ENCODE measurements at regions not wholly inside any gene's neighbourhood (a gene's known extent, or its start where the extent isn't known, plus 50 kb on each side); places are given as distances from the start of the nearest gene placed in this dataset.

DNA sequence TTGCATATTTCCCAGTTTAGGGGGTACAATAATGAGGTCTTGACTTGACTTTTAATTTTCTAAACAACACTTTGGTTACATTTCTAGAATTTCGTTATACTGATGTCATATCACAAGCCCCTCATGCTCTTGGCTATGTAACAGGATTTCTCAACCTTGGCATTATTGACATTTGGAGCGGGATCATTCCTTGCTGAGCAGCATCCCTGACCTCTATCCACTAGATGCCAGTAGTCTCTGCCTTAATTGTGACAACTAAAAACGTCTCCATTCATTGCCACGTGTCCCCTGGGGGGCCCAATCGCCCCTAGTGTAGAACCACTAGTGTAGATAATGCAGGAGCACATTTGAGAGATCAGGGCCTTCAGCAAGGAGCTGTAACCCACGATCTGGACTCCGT is 234.2 kb upstream of the MID1 start:
- Histone ChIP-seq H3K27ac (no peak overlapping the region), H3K9me3 (no peaks in the 10 kb centered on the region), H3K36me3 (no peaks in the 10 kb centered on the region), H3K27me3 (replicated peaks; ENCODE audit: insufficient read depth) (no peaks in the 10 kb centered on the region), H3K4me3 (no peak overlapping the region), H3K4me1 (ENCODE audit: control insufficient read depth in 1 of 2, low read depth in 2 of 2) (peaks cover 7 to 31% of the 10 kb centered on the region in 2 donors)
- TF ChIP-seq CTCF (IDR thresholded peaks at IDR 0.05): no peak
- DNase-seq (ENCODE audit: low spot score) (no peak), ATAC-seq (ENCODE audit: insufficient number of reproducible peaks, low FRiP score, low read depth) (no peak)

GRCh38 chrX:10855845-10856244 is 235.5 kb upstream of the MID1 start:
- no peak for ATAC-seq (ENCODE audit: insufficient number of reproducible peaks, low FRiP score, low read depth)
- Histone ChIP-seq H3K36me3 (no peaks in the 10 kb centered on the region), H3K4me1 (ENCODE audit: control insufficient read depth in 1 of 2, low read depth in 2 of 2) (peaks cover 7 to 31% of the 10 kb centered on the region in 2 donors), H3K4me3 (peak overlapping the region; percentile 14), H3K27ac (peak overlapping the region; percentile 13 to 50), H3K9me3 (no peaks in the 10 kb centered on the region), H3K27me3 (replicated peaks; ENCODE audit: insufficient read depth) (no peaks in the 10 kb centered on the region)
- no peak for TF ChIP-seq CTCF (IDR thresholded peaks at IDR 0.05)
- DNase-seq (ENCODE audit: low spot score): no peak

- TF ChIP-seq CTCF (IDR thresholded peaks at IDR 0.05): no peak
- Histone ChIP-seq H3K4me1 (ENCODE audit: control insufficient read depth in 1 of 2, low read depth in 2 of 2) (peaks cover 7 to 26% of the 10 kb centered on the region in 2 donors), H3K4me3 (no peak overlapping the region), H3K36me3 (no peaks in the 10 kb centered on the region), H3K27me3 (replicated peaks; ENCODE audit: insufficient read depth) (no peaks in the 10 kb centered on the region), H3K9me3 (no peaks in the 10 kb centered on the region), H3K27ac (peak overlapping the region in 1 of 2 donors; percentile 13)
- DNase-seq (ENCODE audit: low spot score): no peak
- no peak for ATAC-seq (ENCODE audit: insufficient number of reproducible peaks, low FRiP score, low read depth)
These were observed 236.4 kb upstream of the MID1 start for GRCh38 chrX:10856797-10857196.

DNA sequence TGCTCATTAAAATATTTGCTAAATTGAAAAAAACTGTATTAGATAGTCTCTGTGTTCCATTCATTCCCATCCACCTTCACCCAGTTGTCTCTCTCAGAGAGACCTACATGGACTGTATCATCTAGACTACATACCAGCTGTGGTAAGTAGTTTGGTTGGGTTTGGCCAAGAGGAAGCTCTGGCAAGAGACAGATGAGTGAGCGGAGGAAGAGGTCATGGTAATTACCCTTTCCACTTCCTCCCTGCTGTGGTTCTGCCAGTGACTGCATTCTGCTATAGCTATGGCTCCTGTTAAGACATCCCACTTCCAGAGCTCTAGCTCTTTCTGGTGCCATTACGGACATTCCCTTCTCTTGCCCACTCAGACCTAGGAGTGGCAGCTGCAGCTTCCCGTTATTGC is 239.0 kb upstream of the MID1 start:
- Histone ChIP-seq H3K27ac (no peak overlapping the region), H3K27me3 (replicated peaks; ENCODE audit: insufficient read depth) (no peaks in the 10 kb centered on the region), H3K9me3 (no peaks in the 10 kb centered on the region), H3K36me3 (no peaks in the 10 kb centered on the region), H3K4me1 (ENCODE audit: control insufficient read depth in 1 of 2, low read depth in 2 of 2) (peaks cover 4 to 16% of the 10 kb centered on the region in 2 donors), H3K4me3 (no peak overlapping the region)
- DNase-seq (ENCODE audit: low spot score) (no peak), ATAC-seq (ENCODE audit: insufficient number of reproducible peaks, low FRiP score, low read depth) (no peak)
- TF ChIP-seq CTCF (IDR thresholded peaks at IDR 0.05): no peak

DNA sequence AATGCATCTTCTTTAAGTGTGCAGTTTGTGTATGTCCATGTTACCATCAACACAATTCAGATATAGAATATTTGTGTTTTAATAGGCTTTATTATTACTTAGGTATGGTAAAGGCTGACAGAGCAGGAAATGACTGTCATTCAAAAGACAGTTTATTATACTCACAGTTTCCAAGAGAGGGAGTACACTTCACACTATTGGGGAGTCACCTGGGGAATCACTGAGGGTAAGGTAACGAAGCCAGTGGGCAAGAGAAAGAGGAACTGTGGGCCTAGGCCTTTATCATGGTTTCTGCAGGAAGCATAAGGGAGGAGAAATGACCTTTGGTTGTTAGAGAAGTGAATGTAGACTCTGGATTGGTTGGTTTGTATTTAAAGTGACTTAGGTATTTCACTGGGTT is 235.1 kb upstream of the HCCS start:
- Histone ChIP-seq H3K4me1 (ENCODE audit: control insufficient read depth in 1 of 2, low read depth in 2 of 2) (no peaks in the 10 kb centered on the region), H3K27me3 (replicated peaks; ENCODE audit: insufficient read depth) (no peaks in the 10 kb centered on the region), H3K36me3 (no peaks in the 10 kb centered on the region), H3K27ac (no peak overlapping the region), H3K9me3 (no peaks in the 10 kb centered on the region), H3K4me3 (no peak overlapping the region)
- ATAC-seq (ENCODE audit: insufficient number of reproducible peaks, low FRiP score, low read depth) (no peak), DNase-seq (ENCODE audit: low spot score) (no peak)
- no peak for TF ChIP-seq CTCF (IDR thresholded peaks at IDR 0.05)
